Gastrocnemius medialis (tissue), 4 donors: ENCODE measurements at regions not wholly inside any gene's neighbourhood (a gene's known extent, or its start where the extent isn't known, plus 50 kb on each side); places are given as distances from the start of the nearest gene placed in this dataset.

Experiments used
- ATAC-seq, 2 donors: fragments of 150-250 bp; one replicate each; pipeline ENCODE4 v1.9.1; 2016
- DNase-seq, 2 donors: peaks; one replicate each; pipeline ENCODE4 v3.0.0-alpha.2; 2019
- H3K27ac ChIP-seq, 4 donors: fragments of 200-600 bp; sonication (generic); 1 replicate in 1 of 4; 2 replicates in 3 of 4; pipeline ENCODE4 v1.5.1; 2016 to 2018; ENCODE audit warnings: mild to moderate bottlenecking in 2 of 4, moderate library complexity in 1 of 4
- H3K27me3 ChIP-seq, 3 donors: fragments of 200-600 bp; sonication (generic) in 2 of 3; 1 replicate in 1 of 3; 2 replicates in 2 of 3; pipeline versions ENCODE4 v1.5.1 to v1.6.0; 2016 to 2019; ENCODE audit warnings: mild to moderate bottlenecking in 1 of 3, moderate library complexity in 1 of 3
- H3K36me3 ChIP-seq, 2 donors: fragments of 200-600 bp; sonication (generic) in 1 of 2; one replicate each; pipeline ENCODE4 v1.5.1; 2017 to 2018
- H3K4me1 ChIP-seq, 2 donors: fragments of 200-600 bp; sonication (generic) in 1 of 2; one replicate each; pipeline ENCODE4 v1.5.1; 2016 to 2017; ENCODE audit warnings: mild to moderate bottlenecking in 2 of 2
- H3K4me3 ChIP-seq, 4 donors: fragments of 200-600 bp; sonication (generic) in 3 of 4; 1 replicate in 1 of 4; 2 replicates in 3 of 4; pipeline ENCODE4 v1.5.1; 2016 to 2019; ENCODE audit warnings: mild to moderate bottlenecking in 2 of 4
- H3K9me3 ChIP-seq, 3 donors: fragments of 200-600 bp; sonication (generic) in 2 of 3; 1 replicate in 1 of 3; 2 replicates in 2 of 3; pipeline ENCODE4 v1.5.1; 2016 to 2019
- POLR2A ChIP-seq, 2 donors: fragments of 450-650 bp; IDR thresholded peaks; one replicate each; pipeline ENCODE4 v1.6.1; 2017; ENCODE audit warnings: antibody characterized with exemption in 2 of 2, mild to moderate bottlenecking in 2 of 2, moderate library complexity in 2 of 2
- in situ Hi-C, 4 donors: fragments of 200-750 bp; cut with MboI; loops; one replicate each; pipeline versions ENCODE4 v1.15.0 to v1.8.0; 2017; ENCODE audit warnings: low sequenced_read_pairs in 4 of 4
- intact Hi-C: fragments of 100-400 bp; cut with DNase I; formaldehyde crosslinking; loops from one replicate; pipeline ENCODE4 v1.15.1; 2023; ENCODE audit warnings: low total_unique reads
- TF ChIP-seq, protein P1 (sequence below), 5 experiments: fragments of 450-650 bp in 3 of 5; fragments of 200-600 bp in 2 of 5; sonication (generic) in 2 of 5; IDR thresholded peaks in 4 of 5; conservative IDR thresholded peaks in 1 of 5; 1 replicate in 4 of 5; 2 replicates in 1 of 5; pipeline ENCODE4 v1.5.1; 2016 to 2019; ENCODE audit warnings: antibody characterized with exemption in 5 of 5, mild to moderate bottlenecking in 3 of 5, moderate library complexity in 3 of 5

DNA sequence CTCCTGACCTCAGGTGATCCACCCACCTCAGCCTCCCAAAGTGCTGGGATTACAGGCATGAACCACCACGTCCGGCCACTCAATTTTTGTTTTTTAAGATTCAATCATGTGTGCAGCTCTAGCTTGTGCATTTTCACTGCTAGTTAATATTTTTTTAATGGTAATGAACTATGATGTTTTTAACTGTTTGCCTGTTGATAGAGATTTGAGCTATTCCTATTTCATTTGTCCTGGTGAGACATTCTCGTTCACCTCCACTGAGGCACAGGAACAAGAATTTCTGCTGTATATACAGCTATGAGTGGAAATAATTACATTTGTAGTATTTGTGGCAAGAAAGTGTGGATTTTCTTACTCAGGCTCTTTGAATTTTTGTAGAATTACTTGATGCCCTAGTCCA lies 137.7 kb upstream of the MYOCD start:
- H3K9me3 ChIP-seq, result no peaks in the 10 kb centered on the region
- intact Hi-C loops, result no loop called here
- no peaks in the 10 kb centered on the region for H3K4me1 ChIP-seq

DNA sequence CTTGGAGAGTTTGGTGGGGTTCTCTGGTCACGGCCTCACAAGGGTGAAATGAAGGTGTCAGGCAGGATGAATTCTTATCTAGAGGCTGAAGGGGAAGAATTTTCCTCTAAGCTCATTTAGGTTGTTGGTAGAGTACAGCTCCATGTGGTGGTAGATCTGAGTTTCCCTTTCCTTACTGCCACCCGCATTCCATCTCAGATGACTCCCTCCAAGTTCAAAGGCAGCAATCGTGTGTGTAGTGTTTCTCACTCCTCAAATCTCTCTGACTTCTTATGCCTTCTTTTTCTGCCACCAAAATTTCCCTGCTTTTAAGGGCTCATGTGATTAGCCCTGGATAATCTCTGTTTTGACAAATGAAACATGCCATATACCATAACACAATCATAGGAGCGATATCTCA lies 135.5 kb upstream of the MYOCD start:
- H3K27me3 ChIP-seq, result no peaks in the 10 kb centered on the region
- DNase-seq (no peak), ATAC-seq (no peak)
- H3K27ac ChIP-seq, result no peak overlapping the region
- intact Hi-C loops (no loop called here), in situ Hi-C loops (loop anchor here in 1 of 4 donors (25.0 kb wide), 1 partner anchor 482 kb away; the partner anchor contains the start of gene ELAC2)
- H3K9me3 ChIP-seq, result no peaks in the 10 kb centered on the region
- no peak for TF ChIP-seq POLR2A (IDR thresholded peaks at IDR 0.05)
- TF ChIP-seq, protein P1, sequence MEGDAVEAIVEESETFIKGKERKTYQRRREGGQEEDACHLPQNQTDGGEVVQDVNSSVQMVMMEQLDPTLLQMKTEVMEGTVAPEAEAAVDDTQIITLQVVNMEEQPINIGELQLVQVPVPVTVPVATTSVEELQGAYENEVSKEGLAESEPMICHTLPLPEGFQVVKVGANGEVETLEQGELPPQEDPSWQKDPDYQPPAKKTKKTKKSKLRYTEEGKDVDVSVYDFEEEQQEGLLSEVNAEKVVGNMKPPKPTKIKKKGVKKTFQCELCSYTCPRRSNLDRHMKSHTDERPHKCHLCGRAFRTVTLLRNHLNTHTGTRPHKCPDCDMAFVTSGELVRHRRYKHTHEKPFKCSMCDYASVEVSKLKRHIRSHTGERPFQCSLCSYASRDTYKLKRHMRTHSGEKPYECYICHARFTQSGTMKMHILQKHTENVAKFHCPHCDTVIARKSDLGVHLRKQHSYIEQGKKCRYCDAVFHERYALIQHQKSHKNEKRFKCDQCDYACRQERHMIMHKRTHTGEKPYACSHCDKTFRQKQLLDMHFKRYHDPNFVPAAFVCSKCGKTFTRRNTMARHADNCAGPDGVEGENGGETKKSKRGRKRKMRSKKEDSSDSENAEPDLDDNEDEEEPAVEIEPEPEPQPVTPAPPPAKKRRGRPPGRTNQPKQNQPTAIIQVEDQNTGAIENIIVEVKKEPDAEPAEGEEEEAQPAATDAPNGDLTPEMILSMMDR (IDR thresholded peaks at IDR 0.05 in 4 of 5, conservative IDR thresholded peaks at IDR 0.05 in 1 of 5), result no peak
- H3K36me3 ChIP-seq, result no peaks in the 10 kb centered on the region
- no peaks in the 10 kb centered on the region for H3K4me1 ChIP-seq
- no peak overlapping the region for H3K4me3 ChIP-seq

More for the DNA sequence above, 137.7 kb upstream of the MYOCD start:
- no peak for DNase-seq
- no peak overlapping the region for H3K4me3 ChIP-seq
- no peaks in the 10 kb centered on the region for H3K36me3 ChIP-seq
- H3K27ac ChIP-seq, result no peak overlapping the region
- no peaks in the 10 kb centered on the region for H3K27me3 ChIP-seq
- TF ChIP-seq, protein P1 (IDR thresholded peaks at IDR 0.05 in 4 of 5, conservative IDR thresholded peaks at IDR 0.05 in 1 of 5), result no peak
- no peak for ATAC-seq
- in situ Hi-C loops, result loop anchor here in 1 of 4 donors (25.0 kb wide), 1 partner anchor 484 kb away; the partner anchor contains the start of gene ELAC2

DNA sequence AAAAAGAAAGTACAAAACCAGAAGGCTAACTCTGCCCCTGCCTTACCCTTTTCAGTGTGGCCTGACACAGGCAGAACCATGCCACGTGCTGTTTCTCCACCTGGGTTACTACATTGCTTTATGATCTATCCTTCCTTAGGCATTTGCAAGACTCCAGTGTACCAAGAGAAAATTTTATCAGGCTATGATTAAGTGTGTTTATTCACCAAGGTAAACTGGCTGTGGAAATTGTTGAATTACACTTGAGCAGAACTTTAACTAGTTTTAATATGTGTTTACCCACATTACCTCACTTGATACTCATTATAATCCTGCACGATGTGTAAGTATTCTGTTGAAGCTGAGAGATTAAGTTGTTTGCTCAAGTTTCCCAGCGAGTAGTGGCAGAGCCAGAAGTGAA lies 129.7 kb upstream of the MYOCD start:
- in situ Hi-C loops, result loop anchor here in 1 of 4 donors (25.0 kb wide), 1 partner anchor 476 kb away; the partner anchor contains the start of gene ELAC2

DNA sequence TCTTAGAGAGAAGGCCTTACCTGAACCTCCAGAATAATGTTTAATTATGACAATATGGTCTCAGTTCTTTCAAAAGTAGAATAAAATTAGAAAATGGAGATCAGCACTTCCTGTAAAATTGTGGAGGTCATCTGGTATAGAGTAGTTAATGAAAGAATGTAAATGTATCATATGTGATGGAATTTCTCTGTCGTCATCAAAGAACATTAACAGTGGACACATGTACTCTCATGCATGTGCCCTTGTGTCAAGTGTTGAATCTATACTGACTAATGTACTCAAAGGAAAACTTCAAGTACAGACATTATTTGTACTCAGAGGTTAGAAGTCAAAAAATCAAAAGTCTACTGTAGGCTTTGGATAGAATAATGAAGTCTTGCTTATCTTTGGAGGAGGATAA lies 129.2 kb upstream of the MYOCD start:
- intact Hi-C loops (no loop called here), in situ Hi-C loops (loop anchor here in 1 of 4 donors (25.0 kb wide), 1 partner anchor 476 kb away; the partner anchor contains the start of gene ELAC2)
- H3K27ac ChIP-seq, result no peak overlapping the region
- no peak for DNase-seq
- H3K9me3 ChIP-seq, result no peaks in the 10 kb centered on the region
- H3K4me3 ChIP-seq, result no peak overlapping the region
- no peaks in the 10 kb centered on the region for H3K4me1 ChIP-seq
- no peak for ATAC-seq
- TF ChIP-seq, protein P1 (IDR thresholded peaks at IDR 0.05 in 4 of 5, conservative IDR thresholded peaks at IDR 0.05 in 1 of 5), result no peak
- TF ChIP-seq POLR2A (IDR thresholded peaks at IDR 0.05), result no peak
- no peaks in the 10 kb centered on the region for H3K36me3 ChIP-seq
- H3K27me3 ChIP-seq, result no peaks in the 10 kb centered on the region

More for the DNA sequence above, 129.7 kb upstream of the MYOCD start:
- DNase-seq (no peak), ATAC-seq (no peak)
- H3K27me3 ChIP-seq, result no peaks in the 10 kb centered on the region
- H3K27ac ChIP-seq, result no peak overlapping the region
- no peak overlapping the region for H3K4me3 ChIP-seq
- H3K9me3 ChIP-seq, result no peaks in the 10 kb centered on the region
- no peaks in the 10 kb centered on the region for H3K36me3 ChIP-seq
- H3K4me1 ChIP-seq, result no peaks in the 10 kb centered on the region
- TF ChIP-seq, protein P1 (IDR thresholded peaks at IDR 0.05 in 4 of 5, conservative IDR thresholded peaks at IDR 0.05 in 1 of 5), result no peak
- no peak for TF ChIP-seq POLR2A (IDR thresholded peaks at IDR 0.05)
- intact Hi-C loops, result no loop called here

DNA sequence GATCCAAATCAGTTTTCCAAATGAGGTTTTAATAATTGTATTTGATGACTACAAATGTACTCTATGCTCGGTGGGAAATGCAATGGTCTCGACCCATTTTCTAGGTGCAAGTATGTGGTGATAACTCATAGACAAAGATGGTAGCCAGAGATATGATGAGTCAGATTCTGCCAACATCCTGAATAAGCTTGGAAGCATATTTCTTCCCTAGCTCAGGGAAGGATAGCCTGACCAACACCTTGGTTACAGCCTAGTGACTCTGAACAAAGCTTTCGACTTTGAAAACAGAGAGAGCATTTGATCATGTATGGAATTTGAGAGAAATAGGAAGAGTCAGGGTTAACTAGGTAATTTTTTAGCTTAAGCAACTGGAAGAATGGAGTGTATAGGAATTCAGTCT lies 128.3 kb upstream of the MYOCD start:
- no peaks in the 10 kb centered on the region for H3K9me3 ChIP-seq
- no peak overlapping the region for H3K4me3 ChIP-seq
- no peaks in the 10 kb centered on the region for H3K36me3 ChIP-seq
- no peaks in the 10 kb centered on the region for H3K4me1 ChIP-seq
- H3K27ac ChIP-seq, result no peak overlapping the region
- no peaks in the 10 kb centered on the region for H3K27me3 ChIP-seq
- DNase-seq, result no peak
- no peak for TF ChIP-seq POLR2A (IDR thresholded peaks at IDR 0.05)
- TF ChIP-seq, protein P1 (IDR thresholded peaks at IDR 0.05 in 4 of 5, conservative IDR thresholded peaks at IDR 0.05 in 1 of 5), result no peak
- no peak for ATAC-seq
- in situ Hi-C loops (loop anchor here in 1 of 4 donors (25.0 kb wide), 1 partner anchor 475 kb away; the partner anchor contains the start of gene ELAC2), intact Hi-C loops (no loop called here)
